ENCODE measurements at regions not wholly inside any gene's neighbourhood (a gene's known extent, or its start where the extent isn't known, plus 50 kb on each side); places are given as distances from the start of the nearest gene placed in this dataset.

DNA sequence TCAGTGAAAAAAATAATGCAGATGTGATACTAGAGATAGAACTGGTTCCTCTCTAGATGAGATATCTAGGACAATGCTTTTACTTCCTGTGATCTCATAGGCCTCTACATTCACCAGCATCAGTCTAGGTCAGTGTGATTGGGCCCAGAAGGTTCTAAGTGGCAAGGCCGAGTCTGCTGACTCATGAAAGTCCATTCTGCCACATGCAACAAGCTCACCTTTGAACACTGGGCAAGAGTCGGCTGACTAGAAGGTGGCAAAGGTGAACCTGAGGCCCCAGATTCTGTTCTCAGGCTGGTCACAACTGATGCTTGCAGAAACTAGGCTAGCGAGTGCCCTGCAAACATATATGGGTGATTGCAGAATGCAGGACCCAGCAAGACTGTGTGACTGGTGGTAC is 105.7 kb upstream of the PLXNA4 start:
- TF ChIP-seq, protein P1, sequence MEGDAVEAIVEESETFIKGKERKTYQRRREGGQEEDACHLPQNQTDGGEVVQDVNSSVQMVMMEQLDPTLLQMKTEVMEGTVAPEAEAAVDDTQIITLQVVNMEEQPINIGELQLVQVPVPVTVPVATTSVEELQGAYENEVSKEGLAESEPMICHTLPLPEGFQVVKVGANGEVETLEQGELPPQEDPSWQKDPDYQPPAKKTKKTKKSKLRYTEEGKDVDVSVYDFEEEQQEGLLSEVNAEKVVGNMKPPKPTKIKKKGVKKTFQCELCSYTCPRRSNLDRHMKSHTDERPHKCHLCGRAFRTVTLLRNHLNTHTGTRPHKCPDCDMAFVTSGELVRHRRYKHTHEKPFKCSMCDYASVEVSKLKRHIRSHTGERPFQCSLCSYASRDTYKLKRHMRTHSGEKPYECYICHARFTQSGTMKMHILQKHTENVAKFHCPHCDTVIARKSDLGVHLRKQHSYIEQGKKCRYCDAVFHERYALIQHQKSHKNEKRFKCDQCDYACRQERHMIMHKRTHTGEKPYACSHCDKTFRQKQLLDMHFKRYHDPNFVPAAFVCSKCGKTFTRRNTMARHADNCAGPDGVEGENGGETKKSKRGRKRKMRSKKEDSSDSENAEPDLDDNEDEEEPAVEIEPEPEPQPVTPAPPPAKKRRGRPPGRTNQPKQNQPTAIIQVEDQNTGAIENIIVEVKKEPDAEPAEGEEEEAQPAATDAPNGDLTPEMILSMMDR (IDR thresholded peaks at IDR 0.05): no peak
- no peak for TF ChIP-seq POLR2A (IDR thresholded peaks at IDR 0.05)

Data from heart left ventricle (tissue), 13 donors.